Upper lobe of right lung (tissue), 1 donor: ENCODE measurements at regions not wholly inside any gene's neighbourhood (a gene's known extent, or its start where the extent isn't known, plus 50 kb on each side); places are given as distances from the start of the nearest gene placed in this dataset.
"Not testable (repeated sequence)": the region's sequence is repeated elsewhere in the genome, so short reads cannot be mapped to it uniquely, and the experiment has no call there.

Source experiments
- ATAC-seq: fragments of 200-7000 bp; cut with Tn5 transposase; one replicate; pipeline ENCODE4 v1.9.1; 2020; ENCODE audit warnings: mild to moderate bottlenecking, moderate library complexity
- DNase-seq: peaks from one replicate; pipeline ENCODE4 v3.0.0-alpha.2; 2020
- H3K27ac ChIP-seq: fragments of 200-600 bp; one replicate; pipeline ENCODE4 v1.8.0; 2022
- H3K27me3 ChIP-seq: fragments of 200-600 bp; one replicate; pipeline ENCODE4 v1.8.0; 2022; ENCODE audit warnings: mild to moderate bottlenecking
- H3K36me3 ChIP-seq: fragments of 200-600 bp; one replicate; pipeline ENCODE4 v1.8.0; 2022
- H3K4me1 ChIP-seq: fragments of 200-600 bp; one replicate; pipeline ENCODE4 v1.8.0; 2022
- H3K4me3 ChIP-seq: fragments of 200-600 bp; one replicate; pipeline ENCODE4 v1.8.0; 2022; ENCODE audit warnings: mild to moderate bottlenecking
- H3K9me3 ChIP-seq: fragments of 200-600 bp; one replicate; pipeline ENCODE4 v1.8.0; 2022
- intact Hi-C: fragments of 100-400 bp; cut with DNase I; formaldehyde crosslinking; loops from one replicate; pipeline ENCODE4 v1.11.0; 2022
- TF ChIP-seq, protein P1 (sequence below): fragments of 200-600 bp; IDR thresholded peaks from one replicate; pipeline ENCODE4 v1.8.0; 2022; ENCODE audit warnings: antibody characterized with exemption
- donor health status: DM: no; HTN: yes; CAD: no; lungs with severe emphysema.

DNA sequence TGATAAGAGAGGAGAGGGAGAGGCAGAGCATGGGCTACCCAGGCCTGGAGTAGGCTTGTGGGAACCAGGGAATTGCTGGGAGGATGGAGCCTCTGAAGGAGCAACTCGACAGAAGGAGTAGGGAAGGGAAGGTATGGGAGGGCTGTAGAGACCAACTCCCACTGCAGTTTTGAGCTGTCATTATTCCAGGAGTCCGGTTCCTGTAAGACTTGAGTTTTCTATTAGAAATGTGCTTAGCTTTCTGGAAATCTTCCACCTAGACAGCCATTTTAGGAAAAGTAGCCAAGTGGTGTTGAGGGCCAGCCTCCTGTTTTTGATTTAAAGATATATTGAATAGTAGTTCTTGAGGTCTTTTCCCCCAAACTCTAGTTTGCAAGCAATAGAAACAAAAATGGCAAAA lies 323.5 kb downstream of the LRRC70 start:
- no peak for DNase-seq
- no peaks in the 10 kb centered on the region for H3K36me3 ChIP-seq
- no peaks in the 10 kb centered on the region for H3K27me3 ChIP-seq
- no peaks in the 10 kb centered on the region for H3K4me1 ChIP-seq
- ATAC-seq: no peak
- no peak overlapping the region for H3K27ac ChIP-seq
- intact Hi-C loops: no loop called here
- no peaks in the 10 kb centered on the region for H3K9me3 ChIP-seq
- TF ChIP-seq, protein P1, sequence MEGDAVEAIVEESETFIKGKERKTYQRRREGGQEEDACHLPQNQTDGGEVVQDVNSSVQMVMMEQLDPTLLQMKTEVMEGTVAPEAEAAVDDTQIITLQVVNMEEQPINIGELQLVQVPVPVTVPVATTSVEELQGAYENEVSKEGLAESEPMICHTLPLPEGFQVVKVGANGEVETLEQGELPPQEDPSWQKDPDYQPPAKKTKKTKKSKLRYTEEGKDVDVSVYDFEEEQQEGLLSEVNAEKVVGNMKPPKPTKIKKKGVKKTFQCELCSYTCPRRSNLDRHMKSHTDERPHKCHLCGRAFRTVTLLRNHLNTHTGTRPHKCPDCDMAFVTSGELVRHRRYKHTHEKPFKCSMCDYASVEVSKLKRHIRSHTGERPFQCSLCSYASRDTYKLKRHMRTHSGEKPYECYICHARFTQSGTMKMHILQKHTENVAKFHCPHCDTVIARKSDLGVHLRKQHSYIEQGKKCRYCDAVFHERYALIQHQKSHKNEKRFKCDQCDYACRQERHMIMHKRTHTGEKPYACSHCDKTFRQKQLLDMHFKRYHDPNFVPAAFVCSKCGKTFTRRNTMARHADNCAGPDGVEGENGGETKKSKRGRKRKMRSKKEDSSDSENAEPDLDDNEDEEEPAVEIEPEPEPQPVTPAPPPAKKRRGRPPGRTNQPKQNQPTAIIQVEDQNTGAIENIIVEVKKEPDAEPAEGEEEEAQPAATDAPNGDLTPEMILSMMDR: no peak
- no peak overlapping the region for H3K4me3 ChIP-seq

DNA sequence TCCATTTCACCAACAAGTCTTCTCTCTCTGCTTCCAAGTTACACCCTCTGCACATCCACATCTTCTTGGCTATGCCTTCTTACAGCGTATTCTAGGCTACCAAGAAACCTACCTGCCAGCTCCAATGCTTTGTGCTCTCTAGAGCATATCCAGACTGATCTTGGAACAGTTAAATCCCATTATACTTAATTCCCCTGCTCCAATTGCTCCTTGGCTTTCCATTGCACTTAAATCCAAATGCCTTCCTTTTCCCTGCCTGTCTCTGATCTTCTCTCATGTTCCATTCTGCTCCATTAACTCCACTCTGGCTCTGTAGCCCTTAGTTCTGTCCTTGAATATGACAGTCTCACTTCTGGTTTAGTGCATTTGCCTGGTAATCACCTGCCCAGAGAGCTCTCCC lies 322.4 kb downstream of the LRRC70 start:
- intact Hi-C loops: no loop called here
- no peaks in the 10 kb centered on the region for H3K4me1 ChIP-seq
- DNase-seq (no peak), ATAC-seq (no peak)
- H3K36me3 ChIP-seq: no peaks in the 10 kb centered on the region
- H3K27ac ChIP-seq: no peak overlapping the region
- no peaks in the 10 kb centered on the region for H3K27me3 ChIP-seq
- no peak overlapping the region for H3K4me3 ChIP-seq
- TF ChIP-seq, protein P1: no peak
- H3K9me3 ChIP-seq: no peaks in the 10 kb centered on the region

DNA sequence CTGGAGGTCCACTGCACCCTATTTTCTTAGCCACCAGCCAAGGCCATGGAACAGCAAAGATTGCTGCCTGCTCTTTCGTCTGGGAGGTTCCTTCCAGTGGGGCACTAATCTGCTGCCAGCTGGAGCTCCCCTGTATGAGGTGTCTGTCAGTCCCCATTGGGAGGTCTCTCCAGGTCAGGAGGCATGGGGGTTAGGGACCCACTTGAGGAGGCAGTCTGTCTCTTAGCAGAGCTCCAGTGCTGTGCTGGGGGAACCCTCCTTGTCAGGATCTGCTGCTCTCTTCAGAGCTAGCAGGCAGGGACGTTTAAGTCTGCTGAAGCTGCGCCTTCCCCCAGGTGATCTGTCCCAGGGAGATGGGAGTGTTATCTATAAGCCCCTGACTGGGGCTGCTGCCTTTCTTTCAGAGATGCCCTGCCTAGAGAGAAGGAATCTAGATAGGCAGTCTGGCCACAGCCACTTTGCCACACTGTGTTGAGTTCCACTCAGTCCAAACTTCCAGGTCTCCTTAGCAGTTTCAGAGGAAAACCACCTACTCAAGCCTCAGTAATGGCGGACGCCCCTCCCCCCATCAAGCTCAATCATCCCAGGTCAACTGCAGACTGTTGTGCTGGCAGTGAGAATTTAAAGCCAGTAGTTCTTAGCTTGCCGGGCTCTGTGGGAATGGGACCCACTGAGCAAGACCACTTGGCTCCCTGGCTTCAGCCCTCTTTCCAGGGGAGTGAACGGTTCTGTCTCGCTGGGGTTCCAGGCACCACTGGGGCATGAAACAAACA lies 317.7 kb downstream of the LRRC70 start:
- Histone ChIP-seq H3K4me3 (no peak overlapping the region), H3K9me3 (no peaks in the 10 kb centered on the region), H3K27ac (no peak overlapping the region), H3K36me3 (no peaks in the 10 kb centered on the region), H3K27me3 (no peaks in the 10 kb centered on the region), H3K4me1 (no peaks in the 10 kb centered on the region)
- ATAC-seq (no peak), DNase-seq (peak; percentile 54)
- TF ChIP-seq, protein P1: no peak
- intact Hi-C loops: no loop called here

DNA sequence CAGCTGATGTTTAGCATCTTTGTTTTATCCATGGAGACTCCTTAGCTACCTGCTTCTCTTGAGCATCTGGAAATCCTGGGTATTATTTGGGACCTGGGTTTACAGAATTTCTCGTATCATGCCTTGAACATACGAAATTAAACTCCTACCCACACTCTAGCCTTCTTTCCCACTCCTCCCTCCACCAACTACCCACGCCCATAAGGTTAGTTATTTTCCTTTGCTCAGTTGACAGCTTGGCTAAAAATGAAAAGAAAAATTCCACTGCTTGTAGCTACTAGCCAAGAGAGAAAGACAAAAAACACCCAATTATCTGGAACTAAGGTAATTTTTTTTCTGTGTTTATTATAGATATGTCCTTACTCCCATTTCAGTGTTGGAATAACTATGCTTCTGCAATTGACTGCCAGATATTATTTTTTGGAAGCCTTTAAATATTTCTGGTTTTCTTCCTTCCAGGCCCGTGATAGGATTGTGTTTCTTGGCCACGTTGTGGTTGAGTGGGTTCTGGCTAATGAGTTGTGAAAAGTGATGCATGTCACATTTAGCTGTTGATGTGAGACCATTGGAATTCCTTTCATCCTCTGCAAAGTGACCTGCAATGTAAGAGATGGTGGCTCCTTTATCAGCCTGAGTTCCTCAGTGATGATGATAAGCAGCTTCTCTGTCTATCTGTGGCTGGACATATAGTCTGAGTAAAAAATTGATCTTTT lies 308.1 kb downstream of the LRRC70 start:
- Histone ChIP-seq H3K27ac (no peak overlapping the region), H3K4me1 (no peaks in the 10 kb centered on the region), H3K9me3 (no peaks in the 10 kb centered on the region), H3K27me3 (no peaks in the 10 kb centered on the region), H3K4me3 (no peak overlapping the region), H3K36me3 (no peaks in the 10 kb centered on the region)
- TF ChIP-seq, protein P1: no peak
- ATAC-seq: no peak
- intact Hi-C loops: no loop called here
- no peak for DNase-seq

DNA sequence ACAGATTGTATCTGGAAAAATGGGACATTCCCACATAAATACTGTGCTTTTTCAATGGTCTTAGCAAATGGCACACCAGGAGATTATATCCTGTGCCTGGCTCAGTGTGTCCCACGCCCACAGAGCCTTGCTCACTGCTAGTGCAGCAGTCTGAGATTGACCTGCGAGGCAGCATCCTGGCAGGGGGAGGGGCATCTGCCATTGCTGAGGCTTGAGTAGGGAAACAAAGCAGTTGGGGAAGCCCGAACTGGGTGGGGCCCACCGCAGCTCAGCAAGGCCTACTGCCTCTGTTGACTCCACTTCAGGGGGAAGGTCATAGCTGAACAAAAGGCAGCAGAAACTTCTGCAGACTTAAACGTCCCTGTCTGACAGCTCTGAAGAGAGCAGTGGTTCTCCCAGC lies 258.7 kb downstream of the LRRC70 start:
- H3K27me3 ChIP-seq, H3K4me3 ChIP-seq, intact Hi-C loops: not testable (repeated sequence)

DNA sequence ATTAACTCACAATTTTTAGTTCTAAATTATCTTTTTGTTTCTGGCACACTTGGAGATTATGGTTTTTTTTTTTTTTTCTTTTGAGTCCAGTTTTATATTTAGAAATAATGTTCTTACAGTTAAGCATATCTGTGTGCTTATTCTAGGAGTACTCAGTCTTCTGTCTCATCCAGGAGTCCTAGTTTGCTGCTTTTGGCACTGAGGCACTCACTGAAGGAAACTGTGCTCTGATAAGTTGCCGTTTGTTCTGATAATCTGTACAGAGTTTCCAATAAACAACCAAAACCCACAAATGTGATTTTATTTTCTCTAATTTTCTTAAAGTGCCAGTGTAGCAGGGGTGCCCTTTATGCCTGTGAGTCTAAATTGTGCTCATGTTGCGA lies 251.0 kb downstream of the LRRC70 start:
- ATAC-seq (no peak), DNase-seq (no peak)
- H3K4me3 ChIP-seq: no peak overlapping the region
- intact Hi-C loops: no loop called here
- H3K36me3 ChIP-seq: no peaks in the 10 kb centered on the region
- no peaks in the 10 kb centered on the region for H3K4me1 ChIP-seq
- no peaks in the 10 kb centered on the region for H3K27me3 ChIP-seq
- TF ChIP-seq, protein P1: no peak
- no peak overlapping the region for H3K27ac ChIP-seq
- H3K9me3 ChIP-seq: no peaks in the 10 kb centered on the region

More for the DNA sequence above, 258.7 kb downstream of the LRRC70 start:
- DNase-seq, ATAC-seq, H3K4me1 ChIP-seq, H3K9me3 ChIP-seq, H3K36me3 ChIP-seq, H3K27ac ChIP-seq: not testable (repeated sequence)
